GM12873 (cell line): ENCODE measurements at regions not wholly inside any gene's neighbourhood (a gene's known extent, or its start where the extent isn't known, plus 50 kb on each side); places are given as distances from the start of the nearest gene placed in this dataset.

Experiments
- CTCF ChIP-seq: IDR thresholded peaks from 2 replicates; pipeline ENCODE4 v1.5.1; 2012; ENCODE audit warnings: low read depth, mild to moderate bottlenecking, moderate library complexity, low read length, control low read depth; ENCODE audit not compliant: insufficient read depth; ENCODE audit errors: missing control alignments

GRCh38 chr10:56181607-56182006, 179.5 kb downstream of the ZWINT start:
- TF ChIP-seq CTCF = no peak

GRCh38 chr10:56178210-56178609, 182.8 kb downstream of the ZWINT start:
- TF ChIP-seq CTCF = no peak

- no peak for TF ChIP-seq CTCF
Observed at GRCh38 chr10:56146806-56147205, 214.3 kb downstream of the ZWINT start.

GRCh38 chr10:56142092-56142728, 218.8 kb downstream of the ZWINT start:
- no peak for TF ChIP-seq CTCF

GRCh38 chr10:56139405-56139804, 221.7 kb downstream of the ZWINT start:
- TF ChIP-seq CTCF = no peak

GRCh38 chr10:56135828-56136227, 225.2 kb downstream of the ZWINT start:
- TF ChIP-seq CTCF = no peak

GRCh38 chr10:56123247-56123646, 237.8 kb downstream of the ZWINT start:
- TF ChIP-seq CTCF = no peak
